ENCODE measurements at regions not wholly inside any gene's neighbourhood (a gene's known extent, or its start where the extent isn't known, plus 50 kb on each side); places are given as distances from the start of the nearest gene placed in this dataset.

DNA sequence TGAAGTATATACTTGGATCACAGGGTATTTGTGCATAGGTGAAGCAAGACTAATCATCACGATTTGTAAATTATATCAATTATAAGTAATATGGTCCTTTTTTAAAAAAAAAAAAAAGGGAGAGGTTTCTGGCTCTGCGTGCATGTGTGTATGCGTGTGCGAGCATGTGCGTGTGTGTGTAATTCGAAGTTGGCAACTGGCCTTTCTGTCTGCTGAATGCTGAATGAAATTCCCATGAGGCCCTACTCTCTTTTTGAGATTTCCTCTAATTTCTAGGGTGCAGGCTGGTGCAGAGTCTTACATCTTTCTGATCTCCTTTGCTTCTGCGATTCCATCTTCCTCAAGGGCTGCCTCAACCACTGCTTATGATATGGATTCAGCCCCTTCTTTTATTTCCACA is 212.2 kb downstream of the URB2 start:
- Histone ChIP-seq H3K4me2 (ENCODE audit: insufficient read depth, low read length, poor library complexity, severe bottlenecking) (no peak overlapping the region), H3K9ac (ENCODE audit: low read depth, low read length, poor library complexity) (no peak overlapping the region), H2BK5ac (ENCODE audit: low read length) (no peak overlapping the region), H3K27ac (replicated peaks; ENCODE audit: low read length) (no peak overlapping the region), H3K18ac (ENCODE audit: low read length) (no peak overlapping the region), H3K79me1 (ENCODE audit: low read depth, low read length) (no peaks in the 10 kb centered on the region), H2BK15ac (ENCODE audit: low read length) (no peak overlapping the region), H2AFZ (ENCODE audit: low read length) (no peak overlapping the region), H4K91ac (ENCODE audit: low read depth, low read length, poor library complexity) (no peak overlapping the region), H3K36me3 (replicated peaks in 1 of 2; ENCODE audit: control insufficient read depth in 2 of 2, insufficient read depth in 2 of 2, low read length in 2 of 2) (no peaks in the 10 kb centered on the region), H3K4me3 (ENCODE audit: low read length in 2 of 2) (no peak overlapping the region), H2BK120ac (ENCODE audit: low read depth, low read length) (no peak overlapping the region), H2AK5ac (ENCODE audit: low read depth, low read length) (no peak overlapping the region), H3K14ac (ENCODE audit: low read length) (no peak overlapping the region), H3K27me3 (ENCODE audit: control insufficient read depth in 3 of 3, insufficient read depth in 3 of 3, low read depth in 1 of 3, low read length in 3 of 3) (no peaks in the 10 kb centered on the region), H2BK12ac (ENCODE audit: low read length) (no peak overlapping the region), H3K4ac (ENCODE audit: low read length) (no peak overlapping the region), H4K8ac (ENCODE audit: low read depth, low read length) (no peak overlapping the region), H3K9me3 (replicated peaks in 1 of 2; ENCODE audit: control insufficient read depth in 2 of 2, insufficient read depth in 1 of 2, low read depth in 1 of 2, low read length in 2 of 2) (no peaks in the 10 kb centered on the region), H3K23ac (ENCODE audit: low read depth, low read length, poor library complexity) (no peak overlapping the region), H3K4me1 (ENCODE audit: control insufficient read depth in 2 of 2, insufficient read depth in 1 of 2, low read depth in 1 of 2, low read length in 2 of 2) (peaks cover 0 to 3% of the 10 kb centered on the region in 2 donors)
- whole genome bisulfite sequencing, 2 donors (ENCODE audit: extremely low coverage in 2 of 2, insufficient read length in 2 of 2, insufficient replicate concordance in 1 of 2) = no CpG with 5 or more reads among the region's 7 CpGs
- DNase-seq (ENCODE audit: low spot score) = no peak

DNA sequence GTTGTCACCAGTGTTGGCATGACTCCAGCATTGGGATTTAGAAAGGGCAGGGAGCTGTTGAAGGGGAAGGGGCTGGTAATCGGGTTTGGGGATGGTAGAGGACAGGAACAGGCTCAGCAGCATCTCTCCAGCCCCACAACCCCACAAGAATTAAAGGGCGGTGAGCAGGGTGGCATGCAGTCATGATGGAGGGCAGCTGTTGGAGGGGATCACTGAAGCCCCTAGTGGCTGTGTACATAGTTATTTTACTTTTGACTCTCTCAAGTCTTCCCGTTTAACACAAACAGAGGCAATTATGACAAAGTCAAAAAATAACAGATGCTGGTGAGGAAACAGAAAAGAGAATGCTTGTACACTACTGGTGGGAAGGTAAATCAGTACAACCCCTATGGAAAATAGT is 213.8 kb downstream of the URB2 start:
- H3K36me3 ChIP-seq (replicated peaks in 1 of 2; ENCODE audit: control insufficient read depth in 2 of 2, insufficient read depth in 2 of 2, low read length in 2 of 2) = no peaks in the 10 kb centered on the region
- H3K4me2 ChIP-seq (ENCODE audit: insufficient read depth, low read length, poor library complexity, severe bottlenecking) = no peak overlapping the region
- H3K9me3 ChIP-seq (replicated peaks in 1 of 2; ENCODE audit: control insufficient read depth in 2 of 2, insufficient read depth in 1 of 2, low read depth in 1 of 2, low read length in 2 of 2) = no peaks in the 10 kb centered on the region
- H3K9ac ChIP-seq (ENCODE audit: low read depth, low read length, poor library complexity) = no peak overlapping the region
- H3K4me1 ChIP-seq (ENCODE audit: control insufficient read depth in 2 of 2, insufficient read depth in 1 of 2, low read depth in 1 of 2, low read length in 2 of 2) = peaks cover 0 to 3% of the 10 kb centered on the region in 2 donors
- DNase-seq (ENCODE audit: low spot score) = no peak
- H3K18ac ChIP-seq (ENCODE audit: low read length) = no peak overlapping the region
- H3K23ac ChIP-seq (ENCODE audit: low read depth, low read length, poor library complexity) = no peak overlapping the region
- no peak overlapping the region for H3K27ac ChIP-seq (replicated peaks; ENCODE audit: low read length)
- H3K27me3 ChIP-seq (ENCODE audit: control insufficient read depth in 3 of 3, insufficient read depth in 3 of 3, low read depth in 1 of 3, low read length in 3 of 3) = peaks cover 0 to 3% (median 0%) of the 10 kb centered on the region in 3 experiments
- H2AFZ ChIP-seq (ENCODE audit: low read length) = no peak overlapping the region
- H3K14ac ChIP-seq (ENCODE audit: low read length) = no peak overlapping the region
- H2BK12ac ChIP-seq (ENCODE audit: low read length) = no peak overlapping the region
- no peak overlapping the region for H2AK5ac ChIP-seq (ENCODE audit: low read depth, low read length)
- no peaks in the 10 kb centered on the region for H3K79me1 ChIP-seq (ENCODE audit: low read depth, low read length)
- WGBS, 2 donors (ENCODE audit: extremely low coverage in 2 of 2, insufficient read length in 2 of 2, insufficient replicate concordance in 1 of 2) = no CpG with 5 or more reads among the region's 3 CpGs
- H3K4me3 ChIP-seq (ENCODE audit: low read length in 2 of 2) = no peak overlapping the region
- no peak overlapping the region for H3K4ac ChIP-seq (ENCODE audit: low read length)
- no peak overlapping the region for H2BK120ac ChIP-seq (ENCODE audit: low read depth, low read length)
- H2BK15ac ChIP-seq (ENCODE audit: low read length) = no peak overlapping the region
- H4K91ac ChIP-seq (ENCODE audit: low read depth, low read length, poor library complexity) = no peak overlapping the region
- no peak overlapping the region for H2BK5ac ChIP-seq (ENCODE audit: low read length)
- H4K8ac ChIP-seq (ENCODE audit: low read depth, low read length) = no peak overlapping the region

DNA sequence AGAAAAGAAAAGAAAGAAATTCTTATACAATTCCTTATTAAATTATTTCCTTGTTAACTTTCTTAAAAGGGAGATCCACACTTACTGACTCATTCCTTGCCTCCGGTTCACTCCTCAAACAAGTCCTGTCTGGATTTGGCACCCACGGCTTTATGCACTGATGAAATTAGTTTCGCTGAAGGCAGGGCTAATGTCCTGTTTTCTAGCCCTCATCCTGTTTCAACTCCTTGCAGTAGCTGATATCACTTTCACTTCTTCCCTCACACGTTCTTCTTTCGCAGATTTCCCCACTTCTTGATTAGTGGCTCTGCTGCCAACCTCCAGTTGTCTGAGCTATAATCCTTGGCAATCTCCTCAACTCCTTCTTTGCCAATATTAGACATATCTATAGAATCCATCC is 215.2 kb downstream of the URB2 start:
- Histone ChIP-seq H2AFZ (ENCODE audit: low read length) (no peak overlapping the region), H3K4me3 (ENCODE audit: low read length in 2 of 2) (no peak overlapping the region), H3K27ac (replicated peaks; ENCODE audit: low read length) (no peak overlapping the region), H3K79me1 (ENCODE audit: low read depth, low read length) (no peaks in the 10 kb centered on the region), H3K9me3 (replicated peaks in 1 of 2; ENCODE audit: control insufficient read depth in 2 of 2, insufficient read depth in 1 of 2, low read depth in 1 of 2, low read length in 2 of 2) (no peaks in the 10 kb centered on the region), H4K8ac (ENCODE audit: low read depth, low read length) (no peak overlapping the region), H2BK12ac (ENCODE audit: low read length) (no peak overlapping the region), H3K36me3 (replicated peaks in 1 of 2; ENCODE audit: control insufficient read depth in 2 of 2, insufficient read depth in 2 of 2, low read length in 2 of 2) (no peaks in the 10 kb centered on the region), H4K91ac (ENCODE audit: low read depth, low read length, poor library complexity) (no peak overlapping the region), H3K9ac (ENCODE audit: low read depth, low read length, poor library complexity) (no peak overlapping the region), H3K18ac (ENCODE audit: low read length) (no peak overlapping the region), H3K4me2 (ENCODE audit: insufficient read depth, low read length, poor library complexity, severe bottlenecking) (no peak overlapping the region), H3K4me1 (ENCODE audit: control insufficient read depth in 2 of 2, insufficient read depth in 1 of 2, low read depth in 1 of 2, low read length in 2 of 2) (peaks cover 0 to 3% of the 10 kb centered on the region in 2 donors), H2BK120ac (ENCODE audit: low read depth, low read length) (no peak overlapping the region), H3K23ac (ENCODE audit: low read depth, low read length, poor library complexity) (no peak overlapping the region), H2BK5ac (ENCODE audit: low read length) (no peak overlapping the region), H2BK15ac (ENCODE audit: low read length) (no peak overlapping the region), H3K14ac (ENCODE audit: low read length) (no peak overlapping the region), H2AK5ac (ENCODE audit: low read depth, low read length) (no peak overlapping the region), H3K4ac (ENCODE audit: low read length) (no peak overlapping the region), H3K27me3 (ENCODE audit: control insufficient read depth in 3 of 3, insufficient read depth in 3 of 3, low read depth in 1 of 3, low read length in 3 of 3) (peaks cover 0 to 3% (median 0%) of the 10 kb centered on the region in 3 experiments)
- DNase-seq (ENCODE audit: low spot score) = no peak
- no CpG with 5 or more reads among the region's 5 CpGs for WGBS, 2 donors (ENCODE audit: extremely low coverage in 2 of 2, insufficient read length in 2 of 2, insufficient replicate concordance in 1 of 2)

DNA sequence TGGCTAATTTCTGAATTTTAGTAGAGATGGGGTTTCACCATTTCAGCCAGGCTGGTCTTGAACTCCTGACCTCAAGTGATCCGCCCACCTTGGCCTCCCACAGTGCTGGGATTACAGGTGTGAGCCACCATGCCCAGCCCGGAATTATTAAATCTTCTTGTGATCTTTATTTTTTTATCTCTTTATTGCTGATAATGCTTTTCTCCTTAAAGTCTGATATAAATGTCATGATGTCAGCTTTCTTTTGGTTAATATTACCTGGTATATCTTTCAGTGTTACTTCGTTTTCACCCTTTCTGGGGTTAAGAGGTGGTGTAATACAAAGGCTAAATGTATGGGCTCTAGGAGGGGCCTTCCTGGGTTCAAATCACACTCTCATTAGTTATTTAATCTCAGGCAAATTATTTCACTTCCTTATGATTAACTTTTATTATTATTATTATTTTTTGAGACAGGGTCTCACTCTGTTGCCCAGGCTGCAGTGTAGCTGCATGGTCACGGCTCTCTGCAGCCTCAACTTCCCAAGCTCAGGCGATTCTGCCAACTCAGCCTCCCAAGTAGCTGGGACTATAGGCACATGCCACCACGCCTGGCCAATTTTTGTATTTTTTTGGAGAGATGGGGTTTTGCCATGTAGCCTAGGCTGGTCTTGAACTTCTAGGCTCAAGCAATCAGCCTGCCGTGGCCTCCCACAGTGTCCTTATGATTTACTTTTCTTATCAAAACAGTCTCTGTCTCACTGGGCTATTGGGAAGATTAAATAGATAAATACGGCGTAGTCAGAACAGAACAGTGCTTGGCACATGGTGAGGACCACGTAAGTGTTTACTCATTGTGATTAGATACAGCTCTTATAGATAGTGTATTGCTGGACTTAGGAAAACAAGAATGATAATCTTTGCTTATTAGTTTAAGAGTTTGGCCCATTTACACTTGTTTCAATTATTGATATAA is 216.5 kb downstream of the URB2 start:
- H2BK15ac ChIP-seq (ENCODE audit: low read length) = no peak overlapping the region
- H3K36me3 ChIP-seq (replicated peaks in 1 of 2; ENCODE audit: control insufficient read depth in 2 of 2, insufficient read depth in 2 of 2, low read length in 2 of 2) = no peaks in the 10 kb centered on the region
- H2BK5ac ChIP-seq (ENCODE audit: low read length) = no peak overlapping the region
- H3K4me3 ChIP-seq (ENCODE audit: low read length in 2 of 2) = no peak overlapping the region
- no peaks in the 10 kb centered on the region for H3K79me1 ChIP-seq (ENCODE audit: low read depth, low read length)
- H4K8ac ChIP-seq (ENCODE audit: low read depth, low read length) = no peak overlapping the region
- no peak overlapping the region for H3K4me2 ChIP-seq (ENCODE audit: insufficient read depth, low read length, poor library complexity, severe bottlenecking)
- H2BK120ac ChIP-seq (ENCODE audit: low read depth, low read length) = no peak overlapping the region
- no peak overlapping the region for H3K9ac ChIP-seq (ENCODE audit: low read depth, low read length, poor library complexity)
- H3K27me3 ChIP-seq (ENCODE audit: control insufficient read depth in 3 of 3, insufficient read depth in 3 of 3, low read depth in 1 of 3, low read length in 3 of 3) = peaks cover 0 to 3% (median 0%) of the 10 kb centered on the region in 3 experiments
- H2AK5ac ChIP-seq (ENCODE audit: low read depth, low read length) = no peak overlapping the region
- no peak overlapping the region for H2BK12ac ChIP-seq (ENCODE audit: low read length)
- H2AFZ ChIP-seq (ENCODE audit: low read length) = no peak overlapping the region
- WGBS, 2 donors (ENCODE audit: extremely low coverage in 2 of 2, insufficient read length in 2 of 2, insufficient replicate concordance in 1 of 2) = no CpG with 5 or more reads among the region's 10 CpGs
- H3K18ac ChIP-seq (ENCODE audit: low read length) = no peak overlapping the region
- H3K23ac ChIP-seq (ENCODE audit: low read depth, low read length, poor library complexity) = no peak overlapping the region
- H3K4ac ChIP-seq (ENCODE audit: low read length) = no peak overlapping the region
- no peaks in the 10 kb centered on the region for H3K9me3 ChIP-seq (replicated peaks in 1 of 2; ENCODE audit: control insufficient read depth in 2 of 2, insufficient read depth in 1 of 2, low read depth in 1 of 2, low read length in 2 of 2)
- H3K14ac ChIP-seq (ENCODE audit: low read length) = no peak overlapping the region
- no peak overlapping the region for H4K91ac ChIP-seq (ENCODE audit: low read depth, low read length, poor library complexity)
- DNase-seq (ENCODE audit: low spot score) = no peak
- no peak overlapping the region for H3K27ac ChIP-seq (replicated peaks; ENCODE audit: low read length)
- H3K4me1 ChIP-seq (ENCODE audit: control insufficient read depth in 2 of 2, insufficient read depth in 1 of 2, low read depth in 1 of 2, low read length in 2 of 2) = peaks cover 0 to 3% of the 10 kb centered on the region in 2 donors
